Hematopoietic multipotent progenitor cell treated with erythropoietin and hydrocortisone succinate and interleukin-3 and kit ligand, for 8 days (in vitro differentiated cells): ENCODE measurements at regions not wholly inside any gene's neighbourhood (a gene's known extent, or its start where the extent isn't known, plus 50 kb on each side); places are given as distances from the start of the nearest gene placed in this dataset.
"Not testable (repeated sequence)": the region's sequence is repeated elsewhere in the genome, so short reads cannot be mapped to it uniquely, and the experiment has no call there.

Experiments used
- DNase-seq: peaks from one replicate; pipeline ENCODE4 v3.0.0-alpha.2; 2015

GRCh38 chr2:129570812-129571211, 408.7 kb upstream of the RAB6C start:
- not testable (repeated sequence) for DNase-seq

- DNase-seq, result no peak
Observed at GRCh38 chr2:129575431-129575830, 404.0 kb upstream of the RAB6C start.

GRCh38 chr2:129575880-129576279, 403.6 kb upstream of the RAB6C start:
- DNase-seq, result no peak

GRCh38 chr2:129580001-129580400, 399.5 kb upstream of the RAB6C start:
- no peak for DNase-seq

GRCh38 chr2:129585760-129586159, 393.7 kb upstream of the RAB6C start:
- no peak for DNase-seq

GRCh38 chr2:129587426-129588064, 391.9 kb upstream of the RAB6C start:
- no peak for DNase-seq

- no peak for DNase-seq
Observed at GRCh38 chr2:129604560-129604959, 374.9 kb upstream of the RAB6C start.

- DNase-seq, result no peak
Observed at GRCh38 chr2:129605646-129606045, 373.8 kb upstream of the RAB6C start.

GRCh38 chr2:129606496-129607270, 372.8 kb upstream of the RAB6C start:
- DNase-seq, result no peak

GRCh38 chr2:129609224-129609623, 370.2 kb upstream of the RAB6C start:
- DNase-seq, result no peak

GRCh38 chr2:129610766-129611165, 368.7 kb upstream of the RAB6C start:
- DNase-seq, result no peak

- no peak for DNase-seq
Observed at GRCh38 chr2:129611471-129611870, 368.0 kb upstream of the RAB6C start.

- no peak for DNase-seq
Observed at GRCh38 chr2:129619471-129619870, 360.0 kb upstream of the RAB6C start.

- no peak for DNase-seq
Observed at GRCh38 chr2:129620411-129620810, 359.1 kb upstream of the RAB6C start.

- no peak for DNase-seq
Observed at GRCh38 chr2:129623783-129624182, 355.7 kb upstream of the RAB6C start.

- no peak for DNase-seq
Observed at GRCh38 chr2:129627437-129627836, 352.0 kb upstream of the RAB6C start.

GRCh38 chr2:129636692-129637091, 342.8 kb upstream of the RAB6C start:
- no peak for DNase-seq

- DNase-seq, result no peak
Observed at GRCh38 chr2:129641371-129641770, 338.1 kb upstream of the RAB6C start.

- no peak for DNase-seq
Observed at GRCh38 chr2:129642526-129643043, 336.9 kb upstream of the RAB6C start.

GRCh38 chr2:129645335-129645734, 334.1 kb upstream of the RAB6C start:
- no peak for DNase-seq

GRCh38 chr2:129646107-129646506, 333.4 kb upstream of the RAB6C start:
- no peak for DNase-seq

- no peak for DNase-seq
Observed at GRCh38 chr2:129653246-129653645, 326.2 kb upstream of the RAB6C start.

- no peak for DNase-seq
Observed at GRCh38 chr2:129654331-129654730, 325.1 kb upstream of the RAB6C start.

- no peak for DNase-seq
Observed at GRCh38 chr2:129656081-129656598, 323.3 kb upstream of the RAB6C start.
